Mucosa of rectum (tissue), 2 donors: ENCODE measurements at regions not wholly inside any gene's neighbourhood (a gene's known extent, or its start where the extent isn't known, plus 50 kb on each side); places are given as distances from the start of the nearest gene placed in this dataset.

Experiments used
- H3K27ac ChIP-seq, 2 donors: one replicate each; pipeline ENCODE4 v1.7.0; 2013; ENCODE audit warnings: inconsistent platforms in 2 of 2, low read depth in 2 of 2, low read length in 2 of 2
- H3K27me3 ChIP-seq, 2 donors: one replicate each; pipeline ENCODE4 v1.7.0; 2013; ENCODE audit warnings: low read length in 2 of 2; ENCODE audit not compliant: control insufficient read depth in 2 of 2, insufficient read depth in 2 of 2
- H3K36me3 ChIP-seq, 2 donors: one replicate each; pipeline ENCODE4 v1.7.0; 2013; ENCODE audit warnings: low read length in 2 of 2; ENCODE audit not compliant: control insufficient read depth in 2 of 2, insufficient read depth in 2 of 2
- H3K4me1 ChIP-seq, 2 donors: one replicate each; pipeline ENCODE4 v1.7.0; 2013; ENCODE audit warnings: low read length in 2 of 2, mild to moderate bottlenecking in 1 of 2; ENCODE audit not compliant: control insufficient read depth in 2 of 2, insufficient read depth in 2 of 2
- H3K4me3 ChIP-seq, 2 donors: one replicate each; pipeline ENCODE4 v1.7.0; 2013; ENCODE audit warnings: low read length in 2 of 2
- H3K9ac ChIP-seq, 2 donors: one replicate each; pipeline ENCODE4 v1.7.0; 2013; ENCODE audit warnings: low read length in 2 of 2, low read depth in 1 of 2, mild to moderate bottlenecking in 1 of 2
- H3K9me3 ChIP-seq, 2 donors: one replicate each; pipeline ENCODE4 v1.7.0; 2013; ENCODE audit warnings: low read length in 2 of 2; ENCODE audit not compliant: control insufficient read depth in 2 of 2
- donor health status: healthy.
- donor health status: Normal muscosa, but diverticular disease.

DNA sequence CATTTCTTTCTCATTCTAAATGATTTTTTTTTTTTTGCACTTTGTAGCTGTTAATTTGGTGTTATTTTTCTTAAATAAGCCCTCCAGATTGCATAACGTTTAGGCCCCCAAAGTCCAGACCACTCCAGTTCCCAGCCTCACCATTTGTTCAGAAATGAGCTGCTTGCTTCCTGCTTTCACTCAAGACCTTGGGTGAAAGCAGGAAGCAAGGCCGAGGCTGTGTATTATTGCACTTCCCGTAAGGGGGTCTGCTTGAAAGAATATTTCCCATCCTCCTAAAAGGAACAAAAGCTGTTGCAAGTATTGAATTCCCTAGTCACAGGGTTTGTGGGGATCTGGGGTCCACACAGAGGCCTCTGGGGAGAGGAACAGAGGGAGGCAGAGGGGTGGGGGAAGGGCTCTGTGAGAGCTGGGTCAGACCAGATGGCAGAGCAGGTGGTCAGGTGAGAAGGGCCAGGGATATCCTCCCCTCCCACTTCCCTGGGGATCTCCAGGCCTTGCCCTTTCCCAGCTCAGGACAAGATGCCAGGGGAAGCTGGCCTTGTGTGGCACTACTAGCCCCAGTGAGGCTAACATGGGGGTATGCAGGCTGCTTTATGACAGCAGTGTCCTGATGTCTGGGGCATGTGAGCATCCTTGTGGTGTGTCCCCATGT is 51.6 kb upstream of the MYEOV start:
- H3K27ac ChIP-seq = no peak overlapping the region
- no peaks in the 10 kb centered on the region for H3K4me1 ChIP-seq
- H3K9ac ChIP-seq = no peak overlapping the region
- no peaks in the 10 kb centered on the region for H3K36me3 ChIP-seq
- H3K4me3 ChIP-seq = no peak overlapping the region
- H3K27me3 ChIP-seq = no peaks in the 10 kb centered on the region
- H3K9me3 ChIP-seq = no peaks in the 10 kb centered on the region

DNA sequence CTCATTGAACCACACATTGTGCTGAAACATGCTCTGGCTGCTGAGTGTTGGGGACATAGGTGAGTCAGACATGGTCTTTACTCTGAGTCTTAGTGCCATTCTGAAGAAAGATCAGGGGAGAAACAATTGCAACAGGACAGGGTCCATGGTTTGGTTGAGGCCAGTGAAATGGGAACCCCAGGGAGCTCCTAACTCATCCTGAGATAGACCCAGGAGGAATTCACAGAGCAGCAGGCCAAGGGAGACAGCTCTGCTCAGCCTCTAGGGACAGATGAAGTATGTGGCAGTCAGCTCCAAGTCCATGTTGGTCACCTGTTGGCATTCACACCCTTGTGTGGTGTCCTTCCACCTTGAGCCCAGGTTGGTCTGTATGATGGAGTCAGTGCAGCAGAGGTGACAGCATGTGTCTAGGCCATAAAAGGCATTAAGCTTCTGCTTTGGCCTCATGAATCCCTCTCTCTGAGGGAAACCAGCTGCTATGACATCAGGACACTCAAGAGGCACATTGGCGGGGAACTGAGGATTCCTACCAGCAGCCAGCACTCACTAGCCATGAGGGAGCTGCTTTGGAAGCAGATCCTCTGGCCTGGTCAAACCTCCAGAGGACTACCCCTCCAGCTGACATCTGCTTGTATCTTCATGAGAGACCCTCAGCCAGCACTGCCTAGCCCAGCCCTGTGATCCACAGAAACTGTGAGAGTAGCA is 50.3 kb upstream of the MYEOV start:
- H3K36me3 ChIP-seq = no peaks in the 10 kb centered on the region
- H3K27ac ChIP-seq = no peak overlapping the region
- no peaks in the 10 kb centered on the region for H3K27me3 ChIP-seq
- no peak overlapping the region for H3K4me3 ChIP-seq
- H3K9ac ChIP-seq = no peak overlapping the region
- no peaks in the 10 kb centered on the region for H3K9me3 ChIP-seq
- no peaks in the 10 kb centered on the region for H3K4me1 ChIP-seq
